GOT3 (cell line): ENCODE measurements at regions not wholly inside any gene's neighbourhood (a gene's known extent, or its start where the extent isn't known, plus 50 kb on each side); places are given as distances from the start of the nearest gene placed in this dataset.

Experiments used
- DNase-seq: peaks from one replicate; lab custom pipeline; 2025; ENCODE audit warnings: mixed read lengths; lab: John Stamatoyannopoulos, UW

DNA sequence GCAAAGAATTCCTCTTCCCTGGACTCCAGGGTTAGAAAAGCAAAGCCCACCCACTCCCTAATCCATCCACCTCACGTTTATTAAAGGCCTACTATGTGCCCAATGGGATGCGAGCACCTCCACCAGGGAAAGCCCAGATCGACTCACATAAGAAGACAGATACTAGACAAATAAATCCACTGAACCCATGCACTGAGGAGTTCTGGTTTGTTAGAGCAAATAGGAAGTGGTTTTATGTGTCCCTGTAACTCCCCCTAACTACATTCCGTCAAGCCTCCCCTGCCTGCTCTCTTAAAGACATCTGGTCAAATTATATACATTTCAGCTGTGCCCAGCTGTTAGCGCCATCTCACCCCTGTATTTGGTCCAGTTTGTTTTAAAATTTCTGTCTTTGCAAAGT is 218.5 kb upstream of the RPL38 start:
- DNase-seq = no peak

DNA sequence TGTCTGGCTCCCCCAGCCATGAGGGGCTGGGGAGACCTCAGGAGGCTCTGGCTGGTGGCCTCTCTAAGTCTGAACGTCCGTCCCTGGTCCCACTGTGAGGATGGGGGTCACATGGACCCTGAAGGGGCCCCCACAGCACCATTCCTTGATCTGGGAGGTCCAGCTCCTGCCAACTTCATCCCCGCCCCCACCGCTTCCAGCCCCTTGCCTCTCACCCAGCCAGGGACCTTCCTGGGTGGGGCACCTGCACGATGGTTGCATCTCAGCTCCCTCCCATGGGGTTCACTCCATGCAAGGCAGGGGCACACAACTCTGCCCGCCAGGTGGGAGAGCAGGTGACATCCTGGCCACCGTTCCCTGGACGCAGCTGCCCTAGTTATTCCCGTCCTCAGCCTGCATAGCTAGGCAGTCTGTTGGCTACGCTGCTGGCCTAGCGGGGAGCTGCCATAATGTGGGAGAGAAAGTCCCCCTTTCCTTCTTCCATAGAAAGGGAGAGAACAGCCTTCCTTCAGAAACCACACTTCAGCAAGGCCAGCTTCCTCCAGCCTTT is 217.9 kb upstream of the RPL38 start:
- no peak for DNase-seq

DNA sequence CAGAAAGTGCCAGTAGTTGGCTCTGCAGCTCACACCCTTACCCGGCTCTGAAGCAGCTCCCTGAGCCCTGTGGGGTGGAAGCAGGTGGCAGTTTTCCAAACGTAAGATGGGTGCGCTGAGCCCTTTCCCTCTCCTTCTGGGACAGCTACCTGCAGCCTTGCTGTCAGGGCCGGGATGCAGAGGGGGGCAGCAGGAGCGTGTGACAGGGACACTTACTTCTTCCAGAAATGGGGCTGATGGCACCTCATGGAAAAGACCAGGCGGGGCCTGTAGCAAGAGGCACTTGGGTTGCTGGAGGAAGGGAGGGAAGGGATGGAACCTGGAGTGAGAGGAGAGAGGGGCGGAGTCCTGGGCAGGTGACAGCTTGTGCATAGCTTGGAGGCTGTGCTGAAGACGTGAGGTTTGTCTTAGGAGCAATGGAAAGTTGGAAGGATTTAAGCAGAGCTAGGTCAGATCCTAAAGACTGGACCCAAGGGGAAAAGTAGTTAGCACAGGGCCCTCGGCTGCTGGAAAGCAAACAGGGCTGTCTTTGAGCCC is 216.8 kb upstream of the RPL38 start:
- no peak for DNase-seq

DNA sequence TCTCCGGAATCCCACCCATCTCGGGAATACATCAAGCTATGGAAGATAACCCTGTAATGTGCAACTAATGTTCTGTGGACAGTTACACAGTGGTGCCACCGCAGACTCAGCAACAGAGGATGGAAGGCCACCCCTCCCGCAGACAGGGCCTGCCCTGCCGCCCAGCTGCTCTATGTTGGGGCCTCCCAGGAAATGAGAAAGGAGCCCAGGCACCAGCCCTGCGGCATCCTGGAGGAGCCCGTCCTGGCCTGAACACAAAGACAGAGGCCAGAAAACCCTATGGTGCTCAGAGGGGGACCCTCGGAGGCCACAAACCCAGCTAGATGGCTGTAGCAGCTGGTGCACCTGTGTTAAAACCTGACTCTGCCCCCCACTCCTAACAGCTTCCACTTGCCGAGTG is 216.1 kb upstream of the RPL38 start:
- DNase-seq = no peak

DNA sequence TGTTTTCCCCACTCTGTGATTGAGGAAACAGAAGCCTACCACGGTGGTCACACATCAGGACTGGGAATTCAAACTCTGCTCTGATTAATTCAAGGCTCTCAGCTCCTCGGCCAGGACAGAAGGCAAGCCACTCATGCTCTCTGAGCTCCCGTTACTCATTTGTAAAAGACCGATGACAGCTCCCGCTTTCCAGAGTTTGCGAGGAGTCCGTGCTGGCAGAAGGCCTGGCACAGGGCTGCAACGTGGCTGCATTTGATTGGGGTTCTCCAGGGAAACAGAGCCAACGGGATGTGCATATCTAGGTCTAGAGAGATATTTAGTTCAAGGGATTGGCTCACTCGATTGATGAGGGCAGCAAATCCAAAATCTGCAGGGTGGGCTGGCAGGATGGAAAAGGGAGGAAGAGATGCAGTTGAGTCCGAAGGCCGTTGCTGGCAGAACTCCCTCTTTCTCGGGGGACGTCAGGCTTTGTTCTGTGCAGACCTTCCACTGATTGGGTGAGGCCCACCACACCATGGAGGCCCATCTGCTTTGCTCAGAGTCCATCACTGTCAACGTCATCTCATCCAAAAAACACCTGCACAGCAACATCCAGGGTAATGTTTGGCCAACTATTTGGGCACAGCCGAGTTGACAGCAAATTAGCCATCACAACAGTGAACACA is 215.5 kb upstream of the RPL38 start:
- no peak for DNase-seq

DNA sequence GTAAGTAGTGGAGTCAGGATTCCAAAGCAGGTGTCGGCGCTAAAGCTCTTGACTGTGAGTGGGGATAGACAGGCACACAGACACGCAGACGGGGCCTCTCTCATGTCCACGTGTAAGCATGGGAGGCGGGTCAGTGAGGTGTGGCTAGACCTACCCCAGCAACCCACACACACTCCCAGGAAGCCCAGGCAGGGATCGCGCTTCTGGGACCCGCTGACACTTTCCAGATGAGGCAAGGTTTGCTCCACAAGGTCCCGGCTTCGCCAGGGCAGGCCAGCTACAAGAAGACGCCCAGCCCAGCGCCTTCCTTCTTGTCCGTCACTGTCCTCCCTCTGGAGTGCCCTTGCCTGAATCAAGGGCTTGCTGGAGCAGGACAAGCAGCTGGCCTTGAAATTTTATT is 213.8 kb upstream of the RPL38 start:
- DNase-seq = no peak

DNA sequence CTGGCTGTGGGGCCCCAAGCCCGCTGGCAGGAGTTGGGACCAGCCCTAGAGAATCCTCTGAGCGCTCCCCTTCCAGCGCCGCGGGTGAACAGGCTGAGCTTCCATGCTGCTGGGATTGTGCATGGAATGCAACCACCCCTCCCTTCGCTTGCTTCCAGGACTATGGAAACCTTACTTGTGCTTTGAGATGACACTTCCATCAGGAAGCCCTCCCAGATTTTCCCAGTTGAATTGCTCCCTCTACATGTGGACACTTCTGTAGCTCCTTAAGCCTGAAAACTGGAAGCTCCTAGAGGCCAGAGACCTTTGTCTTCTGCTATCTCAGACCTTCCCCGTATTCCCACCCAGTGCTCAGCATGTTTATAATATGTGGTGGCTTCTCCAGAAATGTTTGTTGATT is 213.2 kb upstream of the RPL38 start:
- no peak for DNase-seq

DNA sequence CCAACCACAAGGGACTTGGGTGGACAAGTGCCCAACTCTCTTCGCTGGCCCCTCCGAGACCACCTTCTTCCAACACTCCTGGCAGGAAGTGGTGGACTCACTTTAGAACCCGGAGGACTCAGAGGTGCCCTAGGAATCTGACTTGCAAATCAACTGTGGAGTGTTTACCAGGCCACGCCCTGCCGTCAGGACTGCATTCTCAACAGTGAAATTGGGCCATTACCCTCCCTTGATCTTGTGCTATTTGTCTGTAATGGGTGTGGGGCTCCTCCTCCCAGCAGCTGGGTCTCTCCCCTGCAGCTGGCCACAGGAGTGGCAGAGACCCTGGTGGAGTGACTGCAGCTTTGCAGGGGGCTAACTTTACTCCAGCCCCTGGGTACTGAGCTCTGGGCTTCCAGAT is 212.2 kb upstream of the RPL38 start:
- DNase-seq = no peak

DNA sequence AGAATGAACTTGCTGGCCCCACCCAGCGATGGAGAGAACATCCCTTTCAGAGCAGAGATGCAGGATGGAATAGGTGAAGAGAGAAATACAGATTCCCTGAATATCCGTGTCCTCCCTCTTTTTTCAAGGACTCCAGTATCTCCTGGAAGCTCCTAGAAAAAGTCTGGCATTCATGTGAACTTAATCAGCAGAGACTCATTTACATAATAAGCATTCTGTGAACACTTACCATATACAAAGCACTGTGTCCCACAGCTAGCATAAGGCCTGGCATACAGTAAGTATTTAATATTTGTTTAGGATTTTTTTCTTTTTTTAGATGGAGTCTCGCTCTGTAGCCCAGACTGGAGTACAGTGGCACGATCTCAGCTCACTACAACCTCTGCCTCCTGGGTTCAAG is 208.5 kb upstream of the RPL38 start:
- no peak for DNase-seq

DNA sequence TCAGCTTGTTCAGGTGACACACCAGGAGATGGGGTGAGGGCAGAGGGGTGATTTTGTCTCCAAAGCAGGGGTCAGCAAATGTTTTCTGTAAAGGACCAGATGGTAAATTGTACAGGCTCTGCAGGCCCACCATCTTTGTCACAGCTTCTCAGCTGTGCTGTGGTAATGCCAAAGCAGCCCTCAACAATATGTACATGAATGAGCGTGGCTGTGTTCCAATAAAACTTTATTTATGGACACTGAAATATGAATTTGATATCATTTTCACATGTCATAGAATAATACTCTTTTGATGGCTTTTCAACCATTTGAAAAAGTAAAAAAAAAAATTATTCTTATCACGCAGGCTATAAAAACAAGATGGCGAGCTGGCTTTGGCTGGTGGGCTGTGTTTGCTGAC is 206.4 kb upstream of the RPL38 start:
- DNase-seq = no peak

DNA sequence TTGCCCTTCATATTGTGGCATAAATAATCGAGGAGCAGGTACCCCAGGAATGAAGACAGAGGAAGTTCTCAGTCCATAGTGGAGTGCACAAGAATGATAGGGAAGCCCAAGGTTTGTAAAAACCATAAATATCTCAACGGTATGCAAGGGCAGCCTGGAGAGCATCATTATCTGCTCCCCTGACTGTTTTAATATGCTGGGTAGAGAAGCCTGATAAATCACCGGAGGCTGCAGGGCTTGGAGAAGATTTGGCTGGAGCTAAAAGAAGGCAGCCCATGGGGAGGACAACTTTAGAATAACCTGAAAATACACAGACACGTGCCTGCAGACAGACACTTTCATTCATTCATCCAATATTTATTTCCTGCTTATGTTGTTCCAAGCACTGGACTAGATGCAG is 205.2 kb upstream of the RPL38 start:
- no peak for DNase-seq

DNA sequence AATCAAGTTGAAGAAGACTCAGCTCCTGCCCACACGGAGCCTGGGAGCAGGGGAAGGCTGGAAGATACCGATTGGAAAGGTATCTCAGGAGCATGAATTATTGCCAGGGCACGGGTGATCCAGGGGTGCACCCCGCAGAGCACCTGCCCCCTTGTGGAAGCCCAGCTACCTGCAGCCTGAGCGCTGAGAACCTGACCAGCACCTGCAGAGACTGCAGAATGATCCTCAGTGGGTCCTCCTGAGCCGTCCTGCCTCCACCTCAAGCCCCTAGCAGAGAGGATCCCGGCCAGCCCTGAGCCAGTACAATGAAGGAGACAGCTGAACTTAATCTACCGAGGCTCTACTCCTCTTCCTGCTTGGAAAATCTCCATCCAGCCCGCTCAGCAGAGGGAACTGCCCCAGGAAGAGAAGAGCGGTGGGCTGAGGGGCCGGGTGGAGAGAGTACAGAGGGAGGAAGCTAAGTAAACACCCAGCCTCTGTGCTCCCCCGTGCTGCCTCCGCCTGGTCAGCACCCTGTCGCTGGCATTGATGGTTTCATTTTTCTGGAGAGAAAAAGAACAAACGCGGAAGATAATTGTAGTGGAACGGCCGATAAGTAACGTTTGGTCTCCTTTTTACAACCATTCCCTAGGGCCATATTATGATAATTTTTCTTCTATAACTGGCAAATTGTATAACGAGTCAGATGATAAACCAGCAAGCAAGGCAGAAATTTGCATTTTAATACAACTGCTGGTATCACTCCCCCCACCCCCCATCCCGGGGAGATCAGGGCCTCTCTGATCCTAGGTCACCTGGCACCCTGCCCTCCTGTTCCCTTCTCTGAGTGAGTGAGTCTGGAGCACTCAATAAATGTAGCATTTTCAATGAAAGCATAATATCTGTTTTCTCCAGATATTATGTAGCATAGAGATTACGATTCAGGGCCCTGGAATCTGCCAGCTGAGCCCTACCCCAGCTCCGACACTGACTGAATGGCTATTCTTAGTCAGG is 204.5 kb upstream of the RPL38 start:
- no peak for DNase-seq

DNA sequence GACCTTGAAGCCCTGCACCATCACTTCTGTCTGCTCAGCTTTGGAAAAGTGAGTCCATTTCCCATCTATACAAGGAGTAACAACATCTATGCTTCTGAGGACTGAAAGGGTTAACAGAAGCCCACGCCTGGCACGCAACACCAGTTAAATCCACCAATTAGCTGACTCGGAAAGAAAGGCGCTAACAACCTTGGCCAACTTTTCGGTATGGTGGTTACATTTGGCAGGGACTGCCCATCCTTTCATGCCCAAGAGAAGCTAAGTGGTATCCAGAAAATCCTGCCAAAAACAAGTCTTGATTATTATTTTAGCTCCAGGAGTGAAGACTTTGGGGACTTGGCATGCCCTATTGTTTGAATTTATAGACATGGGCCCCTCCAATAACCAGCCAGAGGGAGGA is 202.3 kb upstream of the RPL38 start:
- DNase-seq = no peak

DNA sequence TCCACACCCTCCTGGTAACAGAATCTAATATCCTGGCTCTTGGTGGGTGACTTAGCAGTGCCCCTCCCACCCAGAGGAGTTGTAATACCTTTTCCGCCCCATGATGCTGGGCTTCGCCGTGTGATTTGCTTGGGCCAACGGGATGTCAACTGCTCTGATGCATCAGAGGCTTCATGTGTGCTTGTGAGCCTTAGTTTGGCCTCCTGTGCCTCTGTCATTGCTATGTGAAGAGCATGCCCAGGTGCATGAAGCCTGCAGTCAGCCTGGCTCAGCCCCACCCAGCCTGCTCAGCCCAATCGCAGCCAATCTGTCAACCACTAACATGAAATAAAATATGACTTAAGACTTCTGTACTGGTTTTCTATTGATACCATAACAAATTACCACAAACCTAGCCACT is 201.2 kb upstream of the RPL38 start:
- no peak for DNase-seq

DNA sequence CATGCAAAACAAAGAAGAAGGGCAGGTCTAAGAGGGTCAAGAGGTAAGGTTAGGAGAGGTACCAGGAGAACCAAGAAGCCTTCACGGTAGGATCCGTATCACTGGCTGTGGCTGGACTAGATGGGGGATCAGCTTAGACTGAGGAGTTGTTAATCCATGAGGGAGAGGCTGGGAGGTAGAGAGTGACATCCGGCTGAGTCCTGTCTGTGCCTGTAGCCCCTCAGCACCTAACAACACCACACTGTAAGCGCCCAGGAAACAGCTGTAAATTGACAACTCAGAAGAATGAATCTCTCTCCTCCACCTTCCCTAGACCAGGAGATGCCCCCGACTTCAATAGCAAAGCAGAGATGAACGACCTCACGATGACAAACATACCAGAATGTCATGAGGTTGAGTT is 199.4 kb upstream of the RPL38 start:
- DNase-seq = no peak

DNA sequence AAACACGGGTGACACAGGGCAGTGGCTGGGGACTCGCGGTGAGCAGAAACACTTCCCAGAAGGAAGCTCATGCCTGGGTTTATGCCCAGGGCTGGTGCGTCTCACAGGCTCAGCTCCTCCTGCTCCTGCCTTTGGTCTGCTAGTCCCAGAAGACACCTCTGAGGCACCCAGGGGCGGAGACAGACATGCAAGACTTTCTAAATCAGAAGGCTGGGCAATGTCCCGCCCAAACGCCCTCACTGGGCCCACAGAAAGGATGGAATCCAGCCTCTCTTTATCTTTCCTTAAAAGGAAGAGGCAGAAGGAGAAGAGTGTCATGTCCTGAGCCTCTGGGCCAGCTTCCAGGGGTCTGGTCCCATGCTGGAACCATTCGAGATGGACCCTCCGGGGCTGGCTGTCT is 197.7 kb upstream of the RPL38 start:
- no peak for DNase-seq

DNA sequence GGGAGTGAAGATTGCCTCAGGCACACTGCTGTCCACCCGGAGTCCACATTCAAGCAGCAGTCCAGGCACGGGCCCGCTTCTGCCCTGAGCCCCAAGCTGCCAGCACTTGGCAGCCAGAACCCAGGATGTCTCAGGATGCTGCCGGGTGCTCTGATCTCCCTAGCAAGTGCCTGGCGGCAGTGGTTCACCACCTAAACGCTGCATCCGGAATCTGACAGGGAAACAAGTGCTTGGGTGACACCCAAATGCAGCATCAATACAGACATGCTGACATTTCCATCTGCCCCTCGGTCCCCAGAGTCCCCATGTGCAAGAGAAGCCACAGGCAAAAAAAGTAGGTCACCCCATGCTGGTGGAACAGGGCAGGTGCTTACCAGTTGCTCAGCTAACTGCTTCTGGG is 197.1 kb upstream of the RPL38 start:
- DNase-seq = no peak

DNA sequence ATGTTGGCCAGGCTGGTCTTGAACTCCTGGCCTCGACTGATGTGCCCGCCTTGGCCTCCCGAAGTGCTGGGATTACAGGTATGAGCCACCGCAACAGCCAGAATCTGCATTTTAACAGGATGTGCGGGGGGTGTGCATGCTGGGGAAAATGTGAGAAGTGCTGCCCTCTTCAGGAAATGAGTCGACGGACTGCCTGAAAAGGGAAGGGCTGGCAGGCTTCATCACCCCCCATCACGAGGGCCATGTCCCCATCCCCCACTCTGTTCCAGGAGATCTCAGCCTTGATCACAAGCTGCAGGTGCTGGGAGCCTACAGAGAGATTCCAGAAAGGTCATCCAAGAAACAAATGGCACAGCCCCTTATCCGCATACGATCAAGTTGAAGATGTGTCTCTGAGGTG is 195.3 kb upstream of the RPL38 start:
- DNase-seq = no peak

DNA sequence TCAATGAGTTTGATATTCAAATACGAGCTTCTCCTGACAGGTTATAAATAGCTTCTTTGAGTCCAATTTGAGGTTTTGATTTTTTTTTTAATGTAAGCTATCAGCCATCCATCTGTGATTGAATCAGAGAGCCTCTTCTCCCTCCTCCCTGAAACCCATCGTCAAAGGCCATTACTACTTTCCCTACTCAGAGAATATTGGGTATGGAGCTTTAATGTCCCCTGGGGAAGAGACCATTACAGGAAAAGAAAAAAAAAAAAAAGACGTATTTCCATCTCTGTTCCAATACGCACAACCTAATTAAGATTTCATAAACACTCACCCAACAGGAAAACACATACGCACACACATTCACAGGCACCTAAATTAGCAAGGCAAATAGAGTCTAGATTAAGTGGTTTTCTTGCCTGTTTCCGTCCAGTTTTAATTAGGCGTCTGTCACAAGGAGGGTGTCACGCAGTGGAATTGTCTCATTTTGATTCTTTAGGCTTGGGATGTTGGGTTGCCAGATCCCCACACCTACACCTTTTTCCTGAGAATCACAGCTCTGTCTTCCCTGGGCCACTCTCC is 194.3 kb upstream of the RPL38 start:
- no peak for DNase-seq

DNA sequence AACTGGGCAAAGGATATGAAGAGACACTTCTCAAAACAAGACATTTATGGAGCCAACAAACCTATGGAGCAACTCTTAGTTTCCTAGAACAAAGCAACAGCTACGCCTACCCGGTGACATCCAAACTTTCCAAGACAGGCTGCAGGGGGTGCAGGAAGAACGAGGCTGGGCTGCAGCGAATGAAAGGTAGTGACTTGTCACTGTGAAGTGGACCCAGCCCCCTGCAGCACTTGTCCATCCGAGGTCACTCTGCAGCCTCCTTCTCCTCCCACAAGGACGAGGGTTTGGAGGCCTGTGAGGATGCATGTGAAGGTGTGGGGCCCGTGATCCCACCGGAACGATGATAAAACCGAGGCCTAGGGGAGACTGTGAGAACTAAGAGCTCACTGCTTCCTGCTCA is 192.6 kb upstream of the RPL38 start:
- no peak for DNase-seq

DNA sequence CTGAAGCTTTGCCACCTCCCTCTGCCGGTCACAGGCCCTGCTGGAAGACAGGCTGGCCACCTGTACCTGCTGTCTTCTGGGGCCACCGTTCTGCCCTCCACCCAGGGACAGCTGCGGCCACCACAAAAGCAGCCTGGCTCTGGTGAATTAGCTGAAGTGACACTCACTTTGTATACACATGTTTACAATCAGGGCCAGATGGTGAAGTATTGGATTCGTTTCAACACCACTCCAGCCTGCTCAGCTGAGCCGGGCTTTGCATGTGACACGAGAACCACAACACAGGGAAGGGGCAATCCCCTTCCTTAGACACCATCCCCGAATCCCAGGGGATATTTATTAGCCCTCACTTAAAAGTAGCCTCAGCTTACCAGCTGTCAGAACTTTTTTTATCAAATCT is 191.5 kb upstream of the RPL38 start:
- DNase-seq = no peak

DNA sequence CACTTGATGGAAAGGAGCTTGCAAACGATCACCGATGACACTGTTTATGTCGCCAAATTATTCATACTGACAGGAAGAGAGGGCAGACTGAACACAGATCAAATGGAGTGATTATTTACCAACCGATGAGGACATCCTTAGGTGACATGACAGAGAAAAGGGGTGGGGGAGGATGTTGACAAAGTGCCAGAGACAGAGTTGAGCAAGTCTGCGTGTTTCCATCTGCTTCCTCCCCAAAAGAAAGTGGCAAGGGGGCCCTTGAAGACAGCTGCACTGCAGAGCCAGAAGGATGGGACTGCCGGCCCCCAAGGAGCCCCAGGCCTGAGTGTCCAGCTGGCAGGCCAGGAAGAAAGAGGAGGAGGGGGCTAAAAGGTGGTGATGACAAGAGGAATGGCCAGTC is 191.0 kb upstream of the RPL38 start:
- no peak for DNase-seq

DNA sequence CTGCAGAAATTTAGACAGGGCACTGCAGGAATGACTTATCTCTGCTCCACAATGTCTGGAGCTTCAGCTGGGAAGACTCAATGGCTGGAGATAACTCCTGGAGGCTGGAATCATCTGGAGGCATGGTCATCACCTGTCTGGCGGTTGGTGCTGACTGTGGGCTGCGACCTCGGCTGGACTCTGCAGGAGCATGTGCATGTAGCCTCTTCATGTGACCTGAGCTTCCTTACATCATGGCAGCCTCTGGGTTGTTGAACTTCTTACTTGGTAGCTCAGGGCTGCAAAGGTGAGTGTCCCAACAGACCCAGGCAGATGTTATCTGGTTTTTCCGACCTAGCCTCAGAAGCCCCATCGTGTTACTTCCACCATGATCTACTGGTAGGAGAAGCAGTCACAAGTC is 188.2 kb upstream of the RPL38 start:
- no peak for DNase-seq
